GM19463 (cell line): ENCODE measurements at regions not wholly inside any gene's neighbourhood (a gene's known extent, or its start where the extent isn't known, plus 50 kb on each side); places are given as distances from the start of the nearest gene placed in this dataset.

Source experiments
- ATAC-seq: cut with Tn5 transposase; IDR thresholded peaks from one replicate; pipeline ENCODE4 v1.9.1; 2021; ENCODE audit warnings: mild to moderate bottlenecking, moderate library complexity; ENCODE audit not compliant: unreplicated experiment

DNA sequence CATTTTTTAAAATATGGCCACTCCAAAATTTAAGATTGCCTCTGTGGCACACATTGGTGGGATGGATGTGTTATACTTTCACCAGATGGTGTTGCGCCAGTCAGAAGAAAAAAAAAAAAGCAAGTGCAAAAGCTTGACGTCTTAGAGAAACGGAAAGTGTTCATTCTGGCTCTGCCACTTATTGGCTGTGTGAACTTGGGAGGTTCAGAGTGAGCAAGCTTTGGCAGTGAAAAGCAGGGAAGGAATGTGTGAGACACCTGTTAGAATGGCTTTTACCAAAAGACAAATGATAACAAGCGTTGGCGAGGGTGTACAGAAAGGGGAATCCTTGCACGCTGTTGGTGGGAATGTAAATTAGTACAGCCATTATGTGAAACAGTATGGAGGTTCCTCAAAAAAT lies 298.0 kb downstream of the TMEM114 start:
- no peak for ATAC-seq

GRCh38 chr16:8286348-8286747 lies 304.0 kb downstream of the TMEM114 start:
- ATAC-seq: no peak

DNA sequence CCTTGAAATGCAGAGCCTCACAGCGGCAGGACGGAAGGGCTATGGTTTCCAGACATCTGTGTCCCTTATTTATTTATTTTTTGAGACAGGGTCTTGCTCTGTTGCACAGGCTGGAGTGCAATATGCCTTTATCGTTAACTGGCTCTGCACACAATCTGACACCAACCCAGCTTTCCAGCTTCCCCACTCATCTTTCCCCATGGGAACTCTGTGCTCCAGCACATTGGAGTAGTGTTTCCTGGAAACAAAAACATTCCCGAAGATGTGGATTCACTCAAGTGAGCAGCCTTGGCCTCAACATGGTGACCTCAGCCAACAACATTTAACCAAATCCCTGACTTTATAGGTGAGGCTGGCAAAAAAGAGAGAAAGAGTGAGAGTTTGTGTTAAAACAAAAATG lies 307.1 kb downstream of the TMEM114 start:
- ATAC-seq: no peak

DNA sequence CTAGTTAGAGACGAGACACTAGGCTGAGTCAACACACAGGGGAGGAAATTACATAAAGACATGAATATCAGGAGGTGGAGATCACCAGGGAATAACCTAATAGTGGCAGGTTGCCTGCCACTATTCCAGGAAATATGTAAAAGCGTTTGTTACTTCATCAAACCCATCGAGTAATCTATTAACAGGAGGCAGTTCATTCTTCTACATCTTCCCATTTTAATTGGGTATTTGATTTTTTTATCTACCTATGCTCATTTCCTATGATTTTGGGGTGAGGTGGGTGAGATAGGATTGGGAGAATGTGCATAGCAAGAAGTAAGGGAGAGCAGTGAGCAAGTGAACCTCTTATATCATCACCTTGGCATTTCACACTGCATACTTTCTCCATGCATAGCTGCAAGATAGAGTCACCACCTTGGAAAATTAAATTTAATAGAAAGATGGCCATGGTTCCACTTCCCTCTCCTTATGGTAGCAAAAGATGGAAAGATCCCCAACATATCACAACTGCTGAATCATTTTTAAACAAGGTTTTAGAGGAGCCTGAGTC lies 312.2 kb downstream of the TMEM114 start:
- ATAC-seq: no peak

- ATAC-seq: no peak
Measured at GRCh38 chr16:8271344-8271743, 319.0 kb downstream of the TMEM114 start.

DNA sequence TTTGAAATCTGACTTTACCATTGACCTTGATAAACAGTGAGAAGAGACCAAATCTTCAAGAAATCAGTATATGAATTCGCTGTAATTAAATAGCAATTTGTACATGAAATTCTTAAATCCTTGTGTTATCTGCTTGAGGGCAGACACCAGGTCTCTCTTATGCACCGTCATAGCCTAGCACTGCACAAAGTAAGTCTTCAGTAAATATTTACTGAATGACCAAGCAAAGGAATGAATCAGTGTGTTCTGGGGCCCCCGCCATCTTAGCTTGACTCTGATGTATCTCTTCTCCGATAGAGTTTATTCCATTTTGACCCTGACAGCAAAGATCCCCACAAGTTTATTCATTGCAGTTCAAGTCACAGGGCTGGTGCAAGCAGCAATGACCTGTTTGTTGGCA lies 328.0 kb downstream of the TMEM114 start:
- ATAC-seq: no peak

GRCh38 chr16:8260140-8260539 lies 330.2 kb downstream of the TMEM114 start:
- ATAC-seq: no peak

DNA sequence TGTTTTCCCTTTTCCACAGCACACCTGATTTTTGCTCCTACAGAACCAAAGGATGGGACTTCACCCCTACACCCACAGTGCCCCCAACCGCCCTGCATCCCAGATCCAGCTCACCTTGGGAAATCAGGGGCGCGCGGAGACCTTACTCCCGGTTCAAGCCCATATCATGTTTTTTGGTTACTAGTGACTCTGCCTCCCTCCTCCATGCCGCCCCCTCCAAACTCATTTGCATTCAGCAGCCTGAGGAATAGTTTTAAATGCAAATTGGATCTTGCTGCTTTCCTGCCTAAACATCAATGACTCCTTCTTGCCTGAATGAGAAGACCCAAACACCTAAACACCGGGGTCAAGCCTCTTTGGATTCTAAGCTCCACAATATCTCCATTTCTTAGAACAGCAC lies 331.8 kb downstream of the TMEM114 start:
- no peak for ATAC-seq

- ATAC-seq: no peak
Measured at GRCh38 chr16:8257561-8257960, 332.8 kb downstream of the TMEM114 start.

DNA sequence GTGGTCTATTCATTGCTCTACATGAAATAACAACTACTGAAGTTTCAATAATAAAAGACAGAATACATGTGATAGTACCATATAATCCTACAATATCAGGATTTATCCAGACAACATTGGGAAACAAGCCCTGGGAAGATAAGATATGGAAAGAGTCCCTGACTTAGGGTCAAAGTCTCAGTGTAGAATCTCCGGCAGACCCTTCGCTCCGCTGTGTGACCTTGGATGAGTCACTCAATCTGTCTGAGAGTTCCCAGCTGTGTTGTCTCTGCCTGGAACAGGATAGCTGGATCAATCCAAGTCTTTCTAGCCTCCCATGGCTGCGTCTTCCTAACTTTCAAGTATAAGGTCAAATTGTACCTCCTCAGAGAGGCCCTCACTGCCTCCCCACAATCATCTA lies 335.9 kb downstream of the TMEM114 start:
- ATAC-seq: no peak

DNA sequence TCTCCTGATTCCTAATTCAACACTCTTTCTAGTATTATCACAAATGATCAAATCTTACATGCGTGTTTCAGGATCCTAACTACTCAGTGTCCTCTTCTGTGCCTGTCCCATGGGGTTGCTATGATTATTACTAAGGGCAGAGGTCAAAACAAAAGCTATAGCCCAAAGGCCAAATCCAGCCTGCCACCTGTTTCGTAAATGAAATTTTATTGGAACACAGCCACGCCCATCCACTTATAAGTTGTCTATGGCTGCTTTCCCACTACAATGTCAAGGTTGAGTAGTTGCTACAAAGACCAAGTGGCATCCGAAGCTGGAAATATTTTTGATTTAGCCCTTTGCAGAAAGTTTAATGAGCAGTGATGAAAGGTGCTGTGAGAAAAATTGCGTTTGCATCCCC lies 336.6 kb downstream of the TMEM114 start:
- no peak for ATAC-seq

DNA sequence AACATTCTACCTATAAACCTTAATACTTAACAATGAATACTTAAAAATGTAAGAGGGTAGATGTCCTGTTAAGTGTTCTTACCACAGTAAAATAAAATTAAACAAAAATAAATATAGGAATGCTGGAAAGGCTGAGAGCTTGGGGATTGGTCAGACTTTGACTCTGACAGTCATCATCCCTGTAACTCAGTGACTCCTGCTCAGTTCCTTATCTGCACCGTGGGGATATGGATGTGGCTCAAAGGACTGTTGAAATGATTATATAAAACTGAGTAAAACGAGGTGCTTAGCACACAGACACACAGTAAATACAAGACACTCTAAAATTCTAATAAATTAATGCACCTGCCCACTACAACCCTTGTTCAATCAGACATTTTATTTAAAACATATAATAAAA lies 338.6 kb downstream of the TMEM114 start:
- ATAC-seq: no peak

DNA sequence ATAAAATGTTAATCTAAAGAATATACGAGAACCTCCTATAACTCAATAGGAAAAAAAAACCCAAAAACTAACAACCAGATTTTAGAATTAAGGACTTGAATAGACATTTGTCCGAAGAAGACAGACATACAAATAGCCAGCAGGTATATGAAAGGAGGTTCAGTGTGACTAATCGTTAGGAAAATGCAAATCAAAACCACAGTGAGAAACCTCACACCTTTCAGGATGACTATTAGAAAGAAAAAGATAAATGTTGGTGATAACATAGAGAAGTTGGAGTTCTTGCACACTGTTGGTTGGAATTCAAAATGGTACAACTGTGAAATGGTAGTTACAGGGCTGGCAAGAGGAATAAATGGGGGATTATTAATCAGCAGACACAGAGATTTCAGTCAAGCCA lies 339.0 kb downstream of the TMEM114 start:
- peak; percentile 80 for ATAC-seq

GRCh38 chr16:8247993-8248392 lies 342.3 kb downstream of the TMEM114 start:
- no peak for ATAC-seq

DNA sequence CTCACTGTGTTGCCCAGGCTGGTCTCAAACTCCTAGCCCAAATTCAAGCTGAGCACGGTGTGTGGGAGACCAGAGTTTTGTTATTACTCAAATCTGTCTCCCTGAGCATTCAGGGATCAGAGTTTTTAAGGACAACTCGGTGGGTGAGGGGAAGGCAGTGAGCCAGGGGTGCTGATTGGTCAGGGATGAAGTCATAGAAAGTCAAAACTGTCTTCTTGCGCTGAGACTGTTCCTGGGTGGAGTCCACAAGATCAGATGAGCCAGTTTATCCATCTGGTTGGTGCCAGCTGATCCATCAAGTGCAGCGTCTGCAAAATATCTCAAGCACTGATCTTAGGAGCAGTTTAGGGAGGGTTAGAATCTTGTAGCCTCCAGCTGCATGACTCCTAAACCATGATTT lies 346.3 kb downstream of the TMEM114 start:
- no peak for ATAC-seq

- no peak for ATAC-seq
Measured at GRCh38 chr16:8241408-8241807, 348.9 kb downstream of the TMEM114 start.

DNA sequence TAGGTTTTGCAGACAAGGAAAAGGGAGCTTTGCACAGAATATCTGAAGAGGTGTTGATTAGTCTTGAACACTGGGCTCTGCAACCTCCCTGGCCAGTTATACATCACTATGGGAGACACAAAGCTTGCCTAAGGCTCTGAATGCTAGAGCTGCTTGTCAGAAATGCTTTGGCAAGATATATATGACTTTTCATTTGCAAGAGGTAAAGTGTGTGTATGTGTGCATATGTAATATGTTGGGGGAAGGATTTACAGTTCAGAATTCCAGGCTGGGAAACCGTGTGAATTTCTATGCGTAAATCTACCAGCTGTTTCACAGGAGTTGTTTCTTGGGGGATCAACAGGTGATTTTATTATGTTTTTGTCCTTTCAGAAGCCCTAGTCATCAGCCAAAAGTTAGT lies 350.9 kb downstream of the TMEM114 start:
- no peak for ATAC-seq

DNA sequence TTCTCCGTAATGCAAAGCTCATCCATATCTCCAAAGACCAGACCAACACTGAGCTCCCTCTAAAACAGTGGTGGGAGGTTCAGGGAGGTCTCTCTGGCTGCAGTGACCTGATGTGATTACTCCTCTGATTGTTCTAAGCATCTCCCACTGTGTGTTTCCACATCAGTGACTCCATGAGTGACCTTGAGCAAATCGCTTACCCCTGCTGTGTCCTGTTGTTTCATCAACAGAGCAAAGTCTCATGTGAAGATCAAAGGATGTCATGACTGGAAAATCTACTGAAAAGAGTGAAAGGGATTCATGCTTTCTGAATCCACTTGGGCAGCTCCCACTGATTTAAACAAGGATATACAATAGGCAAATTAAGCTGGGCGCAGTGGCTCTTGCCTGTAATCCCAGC lies 352.9 kb downstream of the TMEM114 start:
- ATAC-seq: no peak

- ATAC-seq: no peak
Measured at GRCh38 chr16:8236816-8237215, 353.5 kb downstream of the TMEM114 start.

- ATAC-seq: no peak
Measured at GRCh38 chr16:8230497-8230896, 359.8 kb downstream of the TMEM114 start.

DNA sequence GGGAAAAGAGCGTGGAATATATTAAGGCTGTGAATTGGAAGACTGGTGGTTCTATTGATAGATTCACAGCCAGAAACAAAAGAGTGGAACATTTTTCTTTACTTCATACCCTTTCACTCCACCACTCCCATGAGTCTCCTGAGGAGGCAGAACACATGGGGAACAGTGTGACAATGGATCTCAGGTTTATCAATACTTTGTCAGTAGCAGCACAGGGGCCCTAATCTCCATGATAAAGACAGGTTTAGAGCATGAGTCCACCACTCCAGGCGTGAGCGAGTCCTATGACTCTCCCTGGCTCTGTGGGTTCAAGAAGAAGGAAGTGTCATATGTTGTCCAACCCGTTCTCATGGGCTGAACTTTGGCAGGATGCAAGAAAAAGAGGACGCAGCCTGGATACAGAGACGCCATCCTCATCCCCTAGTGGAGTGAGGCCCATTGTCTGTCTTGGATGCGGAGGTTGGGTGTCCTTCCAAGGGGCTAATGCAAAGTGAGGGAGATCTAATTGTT lies 361.2 kb downstream of the TMEM114 start:
- no peak for ATAC-seq

DNA sequence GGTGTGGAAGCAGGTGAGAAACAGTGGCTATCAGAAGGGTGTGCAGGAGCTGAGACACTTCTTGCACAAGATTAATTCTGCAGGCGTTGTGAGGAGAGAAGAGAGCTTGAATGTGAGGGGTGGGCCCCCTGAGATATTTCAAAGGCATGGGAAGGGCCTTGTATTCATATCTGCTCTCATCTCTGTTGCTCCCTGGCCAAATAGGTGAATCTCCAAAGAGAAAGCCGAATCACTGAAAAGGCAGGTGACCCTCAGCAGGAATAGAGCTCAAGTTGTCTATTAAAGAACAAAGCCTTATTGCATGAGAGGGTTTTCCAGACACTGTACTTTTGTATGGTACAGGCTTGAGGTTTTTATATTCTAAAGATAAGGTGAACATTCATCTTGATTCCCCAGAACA lies 373.1 kb downstream of the TMEM114 start:
- no peak for ATAC-seq

- no peak for ATAC-seq
Measured at GRCh38 chr16:8204769-8205168, 385.5 kb downstream of the TMEM114 start.
